ENCODE measurements at regions not wholly inside any gene's neighbourhood (a gene's known extent, or its start where the extent isn't known, plus 50 kb on each side); places are given as distances from the start of the nearest gene placed in this dataset.

DNA sequence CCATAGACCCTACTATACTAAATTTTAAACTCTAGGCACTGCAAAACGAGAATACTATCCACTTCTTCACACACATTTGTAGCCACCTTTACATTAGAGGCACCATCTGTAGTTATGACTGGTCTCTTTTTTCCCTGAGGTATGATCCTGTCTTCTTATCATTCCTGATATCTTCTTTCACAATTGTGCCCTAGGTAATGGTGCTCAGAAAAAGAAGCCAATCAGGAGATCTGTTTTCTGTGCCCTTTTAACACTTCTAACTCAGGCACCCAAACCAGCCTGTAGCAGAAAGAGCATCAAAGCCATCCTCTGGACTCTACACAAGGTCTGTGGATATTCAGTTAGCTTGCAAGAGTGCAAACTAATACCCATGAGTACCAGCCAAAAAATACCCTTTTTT, 149.7 kb upstream of the SGK1 start:
- no peaks in the 10 kb centered on the region for H3K27me3 Mint-ChIP-seq
- H3K9me3 Mint-ChIP-seq = no peaks in the 10 kb centered on the region
- H3K27ac Mint-ChIP-seq = no peak overlapping the region
- H3K36me3 Mint-ChIP-seq = no peaks in the 10 kb centered on the region
- DNase-seq = no peak
- H3K4me1 Mint-ChIP-seq = peaks cover 8% of the 10 kb centered on the region
- no peak overlapping the region for H3K4me3 Mint-ChIP-seq

DNA sequence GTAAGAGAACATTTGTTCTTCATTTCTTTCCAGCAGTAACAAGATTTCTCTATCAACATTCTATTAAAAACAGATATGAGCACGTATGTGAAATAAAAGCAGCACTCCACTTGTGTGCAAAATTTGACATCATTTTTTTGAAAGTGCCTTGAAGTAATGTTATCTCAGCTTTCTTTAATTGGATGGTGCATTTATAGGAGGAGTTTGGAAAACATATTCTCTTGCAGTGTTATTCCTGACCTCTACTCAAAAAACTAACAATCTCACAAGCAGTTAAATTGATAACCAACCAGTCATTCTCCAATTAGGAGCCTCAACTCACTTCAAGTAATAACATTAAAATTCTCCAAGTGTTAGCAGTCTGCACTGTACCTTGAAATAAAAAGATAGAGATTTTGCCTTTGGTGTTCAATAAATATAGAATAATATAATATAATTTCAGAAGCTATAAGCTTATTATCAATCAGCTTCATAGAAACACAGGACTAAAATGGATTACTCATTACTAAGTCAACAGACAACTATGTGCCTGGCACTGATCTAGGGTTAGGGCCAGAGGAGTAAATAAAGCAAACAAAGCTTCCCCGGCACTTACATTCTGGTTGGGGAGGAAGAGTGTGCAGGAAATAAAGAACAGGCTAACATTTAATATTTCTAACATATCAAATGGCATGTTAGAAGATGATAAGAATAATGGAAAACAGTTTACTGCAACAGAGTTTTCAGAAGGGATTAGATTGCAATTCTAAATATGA, 149.0 kb upstream of the SGK1 start:
- H3K4me3 Mint-ChIP-seq = no peak overlapping the region
- no peak overlapping the region for H3K27ac Mint-ChIP-seq
- peaks cover 8% of the 10 kb centered on the region for H3K4me1 Mint-ChIP-seq

DNA sequence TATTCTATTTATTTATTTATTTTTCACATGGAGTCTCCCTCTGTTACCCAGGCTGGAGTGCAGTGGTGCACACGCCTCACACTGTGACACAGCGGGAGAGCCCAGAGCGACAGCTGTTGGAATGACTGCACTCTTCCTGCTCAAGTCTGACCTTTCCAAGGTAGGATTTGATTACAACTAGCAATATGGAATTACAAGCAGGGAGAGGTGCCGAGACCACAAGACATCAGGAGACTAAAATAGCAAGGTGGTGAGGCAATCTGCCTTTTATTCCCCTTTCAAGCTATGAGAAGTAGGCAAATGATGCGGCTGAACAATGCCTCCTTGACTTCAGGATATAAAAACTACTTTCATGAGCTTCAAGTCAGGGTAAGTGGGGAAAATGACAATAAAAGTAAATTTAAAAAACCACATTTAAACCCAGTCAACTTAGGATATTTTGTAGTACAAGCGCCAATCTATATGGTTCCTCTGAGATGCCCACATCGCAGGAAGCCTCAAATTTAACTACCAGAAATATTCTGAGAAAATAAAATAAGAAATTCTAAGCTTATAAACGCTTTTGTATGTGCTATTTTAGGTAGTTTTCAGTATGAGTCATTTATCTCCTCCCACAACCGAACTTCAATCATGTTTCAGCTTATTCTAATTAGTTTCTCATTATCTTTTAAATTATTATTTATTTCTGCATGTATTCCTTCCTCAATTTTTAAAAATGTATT, 146.9 kb upstream of the SGK1 start:
- DNase-seq = no peak
- H3K9me3 Mint-ChIP-seq = no peaks in the 10 kb centered on the region
- H3K36me3 Mint-ChIP-seq = no peaks in the 10 kb centered on the region
- peaks cover 8% of the 10 kb centered on the region for H3K4me1 Mint-ChIP-seq
- H3K27ac Mint-ChIP-seq = peak overlapping the region; percentile 63
- H3K27me3 Mint-ChIP-seq = no peaks in the 10 kb centered on the region
- H3K4me3 Mint-ChIP-seq = no peak overlapping the region

More for the DNA sequence above, 149.0 kb upstream of the SGK1 start:
- Mint-ChIP-seq H3K27me3 (no peaks in the 10 kb centered on the region), H3K36me3 (no peaks in the 10 kb centered on the region), H3K9me3 (no peaks in the 10 kb centered on the region)
- DNase-seq = no peak

DNA sequence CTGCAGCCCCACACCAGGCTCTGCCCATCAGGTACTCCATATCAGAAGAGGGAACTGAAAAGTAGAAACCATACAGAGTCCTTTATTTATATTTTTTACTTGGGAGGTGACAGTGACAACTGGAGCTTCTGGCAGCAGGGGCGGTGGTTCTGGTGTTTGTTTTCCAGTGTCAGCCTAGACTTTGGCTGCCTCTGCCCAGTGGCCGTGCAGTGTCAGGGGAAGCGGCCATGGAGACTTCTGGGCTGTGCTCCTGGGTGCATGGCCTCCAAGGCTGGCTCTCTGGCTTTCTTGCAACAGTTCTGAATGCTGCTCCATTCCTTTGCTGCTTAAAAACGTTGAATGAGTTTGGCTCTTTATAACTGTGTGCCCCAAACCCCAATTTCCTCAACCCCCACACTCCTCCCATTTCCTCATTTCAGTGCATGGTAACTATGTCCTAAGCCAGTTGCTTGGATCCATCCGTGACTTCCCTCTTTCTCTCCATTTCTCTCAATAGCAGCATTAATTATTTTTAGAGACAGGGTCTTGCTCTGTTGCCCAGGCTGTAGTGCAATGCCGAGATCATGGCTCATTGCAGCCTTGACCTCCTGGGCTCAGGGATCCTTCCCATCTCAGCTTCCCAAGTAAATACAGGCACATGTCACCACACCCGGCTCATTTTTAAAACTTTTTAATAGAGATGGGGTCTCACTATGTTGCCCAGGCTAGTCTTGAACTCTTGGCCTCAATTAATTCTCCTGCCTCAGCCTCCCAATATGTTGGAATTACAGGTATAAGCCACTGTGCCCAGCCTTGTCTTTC, 141.1 kb upstream of the SGK1 start:
- H3K27me3 Mint-ChIP-seq = no peaks in the 10 kb centered on the region
- H3K36me3 Mint-ChIP-seq = no peaks in the 10 kb centered on the region
- H3K4me3 Mint-ChIP-seq = no peak overlapping the region
- no peak overlapping the region for H3K27ac Mint-ChIP-seq
- no peaks in the 10 kb centered on the region for H3K9me3 Mint-ChIP-seq
- DNase-seq = no peak
- H3K4me1 Mint-ChIP-seq = peaks cover 3% of the 10 kb centered on the region

DNA sequence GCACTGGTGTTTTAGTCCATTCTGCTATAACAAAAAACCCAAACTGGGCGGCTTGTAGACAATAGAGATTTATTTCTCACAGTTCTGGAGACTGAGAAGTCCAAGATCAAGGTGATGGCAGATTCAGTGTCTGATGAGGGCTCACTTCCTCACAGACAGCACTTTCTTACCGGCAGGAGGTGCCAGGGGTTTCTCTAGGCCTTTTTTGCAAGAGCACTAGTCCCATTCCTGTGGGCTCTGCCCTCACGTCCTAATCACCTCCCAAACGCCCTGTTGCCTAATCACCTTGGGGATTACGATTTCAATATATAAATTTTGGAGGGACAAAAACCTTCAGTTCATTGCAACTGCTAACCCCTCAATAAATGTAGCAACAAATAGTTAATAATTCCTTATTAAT, 140.0 kb upstream of the SGK1 start:
- no peak for DNase-seq
- H3K4me1 Mint-ChIP-seq = peaks cover 2% of the 10 kb centered on the region
- H3K4me3 Mint-ChIP-seq = no peak overlapping the region
- no peaks in the 10 kb centered on the region for H3K36me3 Mint-ChIP-seq
- H3K27ac Mint-ChIP-seq = no peak overlapping the region
- no peaks in the 10 kb centered on the region for H3K9me3 Mint-ChIP-seq
- no peaks in the 10 kb centered on the region for H3K27me3 Mint-ChIP-seq

DNA sequence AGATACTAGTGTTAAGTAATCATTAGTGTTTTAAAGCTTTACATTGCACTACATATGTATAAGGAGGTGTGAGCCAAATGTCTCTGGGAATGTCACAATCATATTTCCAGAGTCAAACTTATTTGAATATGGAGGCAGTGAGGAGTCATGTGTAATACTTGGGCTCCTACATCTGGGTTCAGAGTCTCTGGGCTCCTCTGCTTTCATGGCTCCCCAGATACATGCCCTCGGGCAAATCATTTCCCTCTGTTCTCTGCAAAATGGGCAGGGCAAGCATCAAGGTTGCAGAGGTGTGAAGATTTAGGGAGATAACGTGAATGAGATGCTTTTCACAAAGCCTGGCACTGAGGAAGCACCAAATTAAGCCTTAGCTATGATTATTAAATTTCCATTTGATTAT, 138.3 kb upstream of the SGK1 start:
- H3K9me3 Mint-ChIP-seq = no peaks in the 10 kb centered on the region
- H3K4me1 Mint-ChIP-seq = peaks cover 7% of the 10 kb centered on the region
- no peaks in the 10 kb centered on the region for H3K36me3 Mint-ChIP-seq
- no peak overlapping the region for H3K4me3 Mint-ChIP-seq
- no peak for DNase-seq
- no peak overlapping the region for H3K27ac Mint-ChIP-seq
- no peaks in the 10 kb centered on the region for H3K27me3 Mint-ChIP-seq

DNA sequence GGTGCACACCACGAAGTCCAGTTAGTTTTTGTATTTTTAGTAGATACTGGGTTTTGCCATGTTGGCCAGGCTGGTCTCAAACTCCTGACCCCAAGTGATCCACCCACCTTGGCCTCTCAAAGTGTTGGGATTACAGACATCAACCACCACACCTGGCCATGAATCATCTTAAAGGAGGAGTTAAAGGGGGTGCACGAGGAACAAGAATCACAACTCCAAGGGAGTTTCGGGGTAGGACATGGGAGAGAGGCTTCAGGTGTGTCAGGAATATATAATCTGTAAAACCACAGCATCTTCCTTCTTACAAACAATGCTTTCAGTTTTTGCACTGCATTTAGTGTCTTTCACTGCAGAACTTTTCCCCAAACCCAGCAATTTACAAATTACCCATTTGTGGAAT, 137.4 kb upstream of the SGK1 start:
- Mint-ChIP-seq H3K27me3 (no peaks in the 10 kb centered on the region), H3K4me1 (peaks cover 9% of the 10 kb centered on the region), H3K4me3 (no peak overlapping the region), H3K36me3 (no peaks in the 10 kb centered on the region), H3K9me3 (no peaks in the 10 kb centered on the region), H3K27ac (no peak overlapping the region)
- DNase-seq = no peak

DNA sequence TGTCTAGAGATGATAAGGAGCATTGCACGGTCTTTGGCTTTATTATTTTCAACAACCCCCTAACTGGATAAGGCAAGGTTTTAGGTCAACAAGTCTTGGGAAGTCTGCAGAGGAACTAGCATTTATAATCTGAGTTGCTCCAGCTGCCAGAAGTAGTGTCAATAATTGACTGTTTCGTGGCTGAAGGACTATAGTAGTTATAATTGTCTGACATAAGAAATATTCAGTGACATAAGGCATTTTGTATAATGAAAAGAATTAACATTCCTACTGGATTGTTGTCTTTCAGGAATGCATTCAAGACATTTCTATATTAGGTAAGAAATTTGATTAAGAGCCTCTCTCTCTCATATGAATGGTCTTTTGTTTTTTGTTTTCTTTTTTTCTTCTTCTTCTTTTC, 136.9 kb upstream of the SGK1 start:
- H3K4me3 Mint-ChIP-seq = no peak overlapping the region
- H3K27ac Mint-ChIP-seq = no peak overlapping the region
- H3K36me3 Mint-ChIP-seq = no peaks in the 10 kb centered on the region
- no peaks in the 10 kb centered on the region for H3K9me3 Mint-ChIP-seq
- peaks cover 9% of the 10 kb centered on the region for H3K4me1 Mint-ChIP-seq
- no peak for DNase-seq
- H3K27me3 Mint-ChIP-seq = no peaks in the 10 kb centered on the region

DNA sequence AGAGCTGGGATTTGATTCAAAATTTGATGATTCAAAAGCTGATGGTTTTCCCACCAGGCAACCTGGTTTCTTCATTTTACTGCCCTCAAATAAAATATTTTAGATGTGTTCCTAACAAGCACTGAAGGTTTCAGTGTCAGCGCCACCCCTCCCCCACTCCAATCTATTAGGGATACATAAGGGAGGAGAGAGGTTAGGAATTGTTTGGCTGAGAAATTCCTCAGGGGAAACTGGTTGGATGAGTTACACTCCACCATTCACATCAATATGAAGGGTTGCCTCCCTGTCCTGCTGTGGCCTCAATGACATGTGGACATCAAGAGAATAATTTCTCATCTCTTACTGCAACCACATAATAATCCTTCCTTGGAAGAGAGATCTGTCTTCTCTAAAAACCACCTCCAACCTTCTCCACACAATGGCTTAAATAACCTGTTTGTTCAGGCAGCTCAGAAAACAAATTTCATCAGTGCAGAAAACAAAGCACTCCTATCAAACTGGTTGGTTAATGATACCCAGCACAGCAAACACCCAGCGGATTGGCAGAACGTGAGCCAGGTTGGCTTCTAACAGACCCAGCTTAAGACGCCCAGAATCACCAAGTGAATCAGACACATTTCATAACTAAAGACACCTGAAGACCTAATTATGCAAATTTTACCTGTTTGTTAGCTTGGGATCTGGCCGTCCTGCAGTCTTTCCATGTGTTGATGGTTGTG, 136.0 kb upstream of the SGK1 start:
- no peak overlapping the region for H3K4me3 Mint-ChIP-seq

DNA sequence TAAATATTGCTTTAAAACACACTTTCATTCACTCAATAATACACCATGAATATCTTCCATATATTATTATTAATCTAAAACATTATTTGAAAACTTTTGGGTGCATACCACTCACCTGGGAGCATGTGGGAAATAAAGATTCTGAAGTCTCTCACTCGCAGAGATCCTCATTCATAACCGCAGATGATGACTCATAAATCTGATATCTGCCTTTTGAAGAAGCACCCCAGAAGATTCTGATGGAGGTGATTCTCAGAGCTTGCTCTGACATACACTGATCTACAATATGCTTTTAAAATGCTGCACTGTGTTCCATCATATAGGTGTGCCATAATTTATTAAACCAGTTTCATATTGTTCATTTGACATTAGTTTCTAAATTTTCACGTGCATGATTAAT, 135.0 kb upstream of the SGK1 start:
- Mint-ChIP-seq H3K36me3 (no peaks in the 10 kb centered on the region), H3K9me3 (no peaks in the 10 kb centered on the region), H3K27me3 (no peaks in the 10 kb centered on the region), H3K27ac (no peak overlapping the region), H3K4me1 (peaks cover 12% of the 10 kb centered on the region), H3K4me3 (no peak overlapping the region)
- no peak for DNase-seq

More for the DNA sequence above, 136.0 kb upstream of the SGK1 start:
- Mint-ChIP-seq H3K27ac (no peak overlapping the region), H3K4me1 (peaks cover 9% of the 10 kb centered on the region), H3K36me3 (no peaks in the 10 kb centered on the region), H3K27me3 (no peaks in the 10 kb centered on the region), H3K9me3 (no peaks in the 10 kb centered on the region)
- no peak for DNase-seq

DNA sequence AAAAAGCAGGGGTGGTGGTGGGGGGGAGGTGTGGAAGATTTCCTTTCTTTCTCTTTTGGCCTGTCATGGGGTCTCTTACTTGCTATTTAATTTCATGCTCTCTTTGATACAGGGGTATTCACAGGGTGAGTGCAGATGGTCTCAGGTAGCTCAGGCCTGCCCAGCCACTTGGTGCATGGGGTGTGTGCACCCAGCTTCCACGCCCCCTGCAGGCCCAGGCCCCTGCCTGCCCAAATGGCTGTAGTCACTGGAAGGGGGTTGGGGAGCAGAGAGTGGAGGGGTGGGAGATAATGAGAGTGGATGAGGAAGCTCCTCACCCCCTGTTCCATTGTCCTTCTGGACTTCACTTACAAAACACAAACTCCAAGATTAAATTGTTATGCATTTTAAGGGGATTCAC, 133.6 kb upstream of the SGK1 start:
- no peaks in the 10 kb centered on the region for H3K36me3 Mint-ChIP-seq
- H3K4me1 Mint-ChIP-seq = peaks cover 21% of the 10 kb centered on the region
- H3K9me3 Mint-ChIP-seq = no peaks in the 10 kb centered on the region
- no peak for DNase-seq
- H3K27me3 Mint-ChIP-seq = no peaks in the 10 kb centered on the region
- no peak overlapping the region for H3K27ac Mint-ChIP-seq
- no peak overlapping the region for H3K4me3 Mint-ChIP-seq

DNA sequence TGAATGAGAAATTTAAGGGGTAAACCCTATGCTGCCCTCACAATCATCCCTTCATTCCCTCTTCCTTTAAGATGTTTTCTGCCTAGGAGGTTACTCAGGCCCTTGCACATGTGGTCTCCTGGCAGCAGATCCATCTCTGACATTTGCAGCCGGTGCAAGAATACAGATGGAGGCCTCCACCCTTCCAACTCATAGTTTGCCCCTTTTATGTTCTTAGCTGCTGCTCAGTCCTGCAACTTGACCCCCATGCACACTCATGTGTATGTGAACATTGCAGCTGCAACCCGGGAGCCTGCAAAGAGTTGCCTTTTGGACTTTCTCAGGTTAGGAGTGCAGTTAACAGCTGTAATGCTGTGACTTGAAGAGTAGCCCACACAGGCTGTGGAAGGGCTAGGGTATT, 131.9 kb upstream of the SGK1 start:
- Mint-ChIP-seq H3K9me3 (no peaks in the 10 kb centered on the region), H3K27ac (no peak overlapping the region), H3K36me3 (no peaks in the 10 kb centered on the region), H3K4me3 (no peak overlapping the region), H3K4me1 (peaks cover 18% of the 10 kb centered on the region), H3K27me3 (no peaks in the 10 kb centered on the region)
- DNase-seq = no peak

DNA sequence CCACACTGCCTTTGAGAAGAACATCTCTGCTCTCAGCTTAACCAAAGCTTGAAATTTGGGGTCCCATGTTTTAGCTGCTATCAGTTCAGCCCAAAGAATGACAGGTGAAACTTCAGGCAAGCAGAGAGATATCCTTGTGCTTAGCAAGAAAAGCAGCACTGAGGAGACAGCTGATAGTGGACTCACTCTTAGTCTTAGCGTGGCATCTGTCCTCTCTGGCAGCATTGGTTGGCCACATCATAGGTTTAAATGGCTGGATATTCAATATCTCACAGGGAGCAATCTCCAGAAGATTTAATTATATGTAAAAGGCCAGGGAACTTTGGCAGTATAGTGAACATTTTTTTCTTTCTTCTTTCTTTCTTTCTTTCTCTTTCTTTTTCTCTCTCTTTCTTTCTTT, 131.1 kb upstream of the SGK1 start:
- Mint-ChIP-seq H3K4me1 (peaks cover 18% of the 10 kb centered on the region), H3K27me3 (no peaks in the 10 kb centered on the region), H3K9me3 (no peaks in the 10 kb centered on the region), H3K27ac (no peak overlapping the region), H3K36me3 (no peaks in the 10 kb centered on the region), H3K4me3 (no peak overlapping the region)
- no peak for DNase-seq

DNA sequence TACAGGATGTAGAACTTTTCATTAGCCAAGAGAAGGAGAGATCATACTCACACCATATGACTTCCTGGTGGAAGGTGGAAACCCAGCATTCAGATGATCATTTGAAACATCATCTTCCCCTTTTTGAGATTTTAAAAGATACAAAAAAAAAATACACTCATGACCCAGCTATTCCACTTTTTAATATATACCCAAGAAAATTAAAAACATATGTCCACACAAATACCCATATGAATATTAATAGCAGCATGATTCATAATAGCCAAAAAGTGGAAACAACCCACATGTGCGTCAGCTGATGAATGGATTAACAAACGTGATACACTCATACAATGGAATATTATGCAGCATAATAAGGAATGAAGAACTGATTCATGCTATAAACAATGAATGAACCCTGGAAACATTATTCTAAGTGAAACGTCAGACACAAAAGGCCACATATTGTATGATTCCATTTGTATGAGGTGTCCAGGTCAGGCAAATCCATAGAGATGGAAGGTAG, 130.0 kb upstream of the SGK1 start:
- Mint-ChIP-seq H3K9me3 (no peaks in the 10 kb centered on the region), H3K27me3 (no peaks in the 10 kb centered on the region), H3K27ac (no peak overlapping the region), H3K4me1 (peaks cover 18% of the 10 kb centered on the region), H3K36me3 (no peaks in the 10 kb centered on the region), H3K4me3 (no peak overlapping the region)
- DNase-seq = no peak

DNA sequence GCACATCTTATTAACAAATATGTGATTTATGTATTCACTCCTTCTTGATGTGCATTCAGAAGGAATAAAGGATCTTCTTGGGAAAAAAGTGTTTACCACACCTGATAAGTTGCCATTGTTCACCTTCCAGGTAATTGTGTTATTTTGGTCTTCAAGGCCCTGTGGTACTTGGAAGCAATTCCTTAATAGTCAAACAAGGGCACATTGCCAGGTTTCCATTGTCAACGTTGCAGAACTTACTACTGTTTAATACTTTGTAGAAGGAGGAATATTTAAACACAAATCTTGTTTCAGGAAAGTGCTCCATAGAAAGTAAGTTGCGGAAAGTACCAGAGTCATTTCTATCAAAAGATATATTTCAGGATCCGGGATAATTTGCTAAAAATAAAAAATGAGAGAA, 129.5 kb upstream of the SGK1 start:
- Mint-ChIP-seq H3K9me3 (no peaks in the 10 kb centered on the region), H3K4me3 (no peak overlapping the region), H3K36me3 (no peaks in the 10 kb centered on the region), H3K27ac (no peak overlapping the region), H3K27me3 (no peaks in the 10 kb centered on the region), H3K4me1 (peaks cover 18% of the 10 kb centered on the region)
- DNase-seq = no peak
